ENCODE measurements at regions not wholly inside any gene's neighbourhood (a gene's known extent, or its start where the extent isn't known, plus 50 kb on each side); places are given as distances from the start of the nearest gene placed in this dataset.
A peak's percentile ranks its signal among the peaks of the same experiment; 100 is the strongest.

DNA sequence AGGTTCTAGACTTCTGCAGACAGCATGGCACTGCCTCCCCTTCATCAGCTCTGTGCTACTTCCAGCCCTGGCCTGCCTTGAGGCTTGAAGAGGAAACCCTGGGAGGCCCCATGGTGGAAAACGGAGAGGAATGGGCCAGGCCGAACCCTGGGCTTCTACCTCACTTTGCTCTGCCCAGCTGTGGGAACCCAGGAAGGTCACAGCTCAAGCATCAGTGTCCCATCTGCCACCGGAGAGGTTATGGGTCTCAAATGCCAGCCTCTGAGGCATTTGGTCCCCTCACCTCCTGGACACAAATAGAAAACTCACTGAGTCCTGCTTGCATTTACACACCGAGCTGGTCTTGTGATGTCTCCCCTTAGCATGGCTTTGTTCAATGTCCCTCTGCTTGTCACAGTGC, 80.1 kb upstream of the ALDH1B1 start:
- DNase-seq, result no peak

DNA sequence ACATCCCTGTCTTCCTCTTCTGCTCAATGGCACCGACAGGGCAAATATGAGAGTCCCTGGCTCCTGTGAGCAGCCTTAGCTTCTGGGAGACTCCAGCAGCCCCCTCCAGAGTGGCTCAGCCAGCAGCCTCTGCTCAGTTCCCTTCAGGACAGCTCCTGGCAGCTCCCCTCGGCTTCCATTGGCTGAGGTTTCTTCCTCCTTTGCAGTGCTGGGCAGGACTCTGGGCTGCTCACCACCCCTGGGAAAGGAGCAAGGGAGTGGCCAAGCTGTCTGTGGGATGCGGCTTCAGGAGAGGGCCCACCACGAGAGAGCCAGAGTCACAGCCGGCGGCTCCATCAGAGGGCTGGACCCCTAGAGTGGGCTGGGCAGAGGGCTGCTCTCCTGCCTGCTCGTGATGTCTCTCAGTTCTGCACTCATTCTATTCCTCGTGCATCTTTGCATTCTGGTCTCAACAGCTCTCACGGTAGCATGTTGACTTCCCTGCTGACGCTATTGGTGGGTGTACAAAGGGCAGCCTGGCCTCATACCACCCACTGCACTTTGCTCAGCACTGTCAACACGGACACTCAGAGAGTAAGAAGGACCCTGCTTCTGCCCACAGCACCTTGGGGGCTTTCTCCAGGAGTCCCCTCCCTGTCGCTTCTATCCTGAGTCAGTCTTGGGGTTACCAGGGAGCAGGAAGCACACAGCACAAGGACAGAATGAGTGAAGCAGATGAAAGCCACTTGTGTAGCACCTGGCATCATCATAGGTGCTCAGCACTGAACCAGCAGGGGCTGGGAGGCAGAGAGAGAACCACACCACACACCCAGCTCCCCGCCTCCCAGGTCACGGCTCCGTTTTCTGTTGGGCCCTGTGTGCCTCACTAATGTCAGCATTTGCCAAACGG, 80.9 kb upstream of the ALDH1B1 start:
- DNase-seq, result no peak

DNA sequence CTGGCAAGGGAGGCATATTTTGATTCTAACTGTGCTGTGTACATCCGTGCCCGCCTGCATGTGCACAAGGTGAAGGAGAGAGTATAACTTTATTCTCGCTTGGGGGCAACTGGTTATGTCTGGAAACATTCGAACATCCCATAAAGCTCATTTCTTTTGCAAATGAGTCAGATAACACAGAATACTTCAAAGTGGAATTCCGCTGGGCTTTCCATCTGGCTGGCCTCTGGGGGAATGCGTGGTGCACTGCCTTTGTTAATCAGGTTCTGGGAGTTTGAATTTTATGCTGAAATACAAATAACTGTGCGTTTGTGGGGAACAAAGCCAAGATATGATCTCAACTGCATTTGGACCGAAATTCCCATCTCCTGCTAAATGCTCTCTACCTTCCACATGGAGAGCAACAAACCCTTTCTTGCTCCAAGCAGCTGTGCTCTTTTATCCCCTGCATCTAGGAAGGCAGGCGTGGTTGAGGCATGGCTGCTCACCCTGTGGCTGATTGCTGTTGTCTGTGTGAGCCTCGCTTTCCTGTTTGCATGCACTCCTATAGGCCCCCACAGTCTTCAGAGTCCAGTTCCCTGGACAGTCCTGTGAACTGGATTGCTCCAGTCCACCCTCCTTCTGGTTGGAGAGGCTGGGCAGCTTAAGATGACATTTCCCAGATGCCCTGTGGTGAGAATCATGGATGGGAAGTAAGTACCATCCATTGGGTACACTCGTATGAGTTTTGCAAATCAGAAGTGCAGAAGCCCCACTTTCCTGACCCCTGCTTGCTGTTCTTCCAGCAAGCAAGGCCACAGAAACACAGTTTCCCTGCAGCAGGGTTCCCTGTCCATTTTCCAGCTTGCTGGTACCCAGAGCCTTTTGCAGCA, 82.9 kb upstream of the ALDH1B1 start:
- peak; percentile 10 for DNase-seq

DNA sequence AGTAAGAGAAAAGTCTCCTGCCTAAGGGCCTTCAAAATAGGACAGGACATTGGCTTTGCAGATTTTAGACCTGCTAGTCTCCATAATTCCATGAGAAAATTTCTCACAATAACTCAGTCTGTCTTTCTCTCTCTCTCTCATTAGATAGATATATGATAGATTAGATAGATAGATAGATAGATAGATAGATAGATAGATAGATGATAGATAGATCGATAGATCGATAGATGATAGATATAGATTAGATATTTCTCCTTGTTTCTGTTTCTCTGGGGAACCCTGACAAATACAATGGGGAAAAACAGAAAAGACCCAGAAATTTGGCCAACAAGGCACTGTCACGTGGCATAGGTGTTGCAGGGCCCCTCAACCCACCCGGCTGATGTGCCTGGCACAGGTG, 84.4 kb upstream of the ALDH1B1 start:
- DNase-seq, result no peak

DNA sequence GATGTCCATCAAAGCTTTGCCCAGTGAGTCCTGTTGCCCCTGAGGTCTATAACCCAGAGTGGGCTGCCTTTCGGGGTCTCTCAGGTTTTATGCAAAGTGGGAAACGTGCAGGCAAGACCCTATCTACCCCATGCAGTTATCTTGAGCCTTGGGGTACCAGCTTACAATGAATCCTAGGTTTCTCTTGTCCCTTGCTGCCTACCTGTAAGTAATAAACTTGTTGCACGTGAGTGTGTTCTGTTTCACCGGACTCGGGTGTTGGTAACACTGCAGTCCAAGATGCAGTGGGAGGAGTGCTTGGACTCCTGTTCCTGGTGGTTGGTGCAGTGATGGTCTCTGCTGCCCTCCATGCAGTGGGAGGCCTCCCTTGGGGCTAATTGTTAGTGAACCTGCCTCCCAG, 85.6 kb upstream of the ALDH1B1 start:
- no peak for DNase-seq

DNA sequence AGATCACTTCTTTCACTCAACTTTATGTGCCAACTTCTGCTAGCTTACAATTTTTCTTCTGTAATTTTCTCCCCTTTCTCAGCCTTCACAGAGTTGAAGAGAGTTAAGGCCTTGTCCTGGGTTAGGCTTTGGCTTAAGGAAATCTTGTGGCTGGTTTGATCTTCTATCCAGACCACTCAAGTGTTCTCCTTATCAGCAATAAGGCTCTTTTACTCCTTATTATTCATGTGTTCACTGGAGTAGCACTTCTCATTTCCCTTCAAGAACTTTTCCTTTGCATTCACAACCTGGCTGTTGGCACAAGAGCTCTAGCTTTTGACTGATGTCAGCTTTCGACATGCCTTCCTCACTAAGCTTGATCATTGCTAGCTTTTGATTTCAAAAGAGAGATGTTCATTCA, 86.9 kb upstream of the ALDH1B1 start:
- no peak for DNase-seq

DNA sequence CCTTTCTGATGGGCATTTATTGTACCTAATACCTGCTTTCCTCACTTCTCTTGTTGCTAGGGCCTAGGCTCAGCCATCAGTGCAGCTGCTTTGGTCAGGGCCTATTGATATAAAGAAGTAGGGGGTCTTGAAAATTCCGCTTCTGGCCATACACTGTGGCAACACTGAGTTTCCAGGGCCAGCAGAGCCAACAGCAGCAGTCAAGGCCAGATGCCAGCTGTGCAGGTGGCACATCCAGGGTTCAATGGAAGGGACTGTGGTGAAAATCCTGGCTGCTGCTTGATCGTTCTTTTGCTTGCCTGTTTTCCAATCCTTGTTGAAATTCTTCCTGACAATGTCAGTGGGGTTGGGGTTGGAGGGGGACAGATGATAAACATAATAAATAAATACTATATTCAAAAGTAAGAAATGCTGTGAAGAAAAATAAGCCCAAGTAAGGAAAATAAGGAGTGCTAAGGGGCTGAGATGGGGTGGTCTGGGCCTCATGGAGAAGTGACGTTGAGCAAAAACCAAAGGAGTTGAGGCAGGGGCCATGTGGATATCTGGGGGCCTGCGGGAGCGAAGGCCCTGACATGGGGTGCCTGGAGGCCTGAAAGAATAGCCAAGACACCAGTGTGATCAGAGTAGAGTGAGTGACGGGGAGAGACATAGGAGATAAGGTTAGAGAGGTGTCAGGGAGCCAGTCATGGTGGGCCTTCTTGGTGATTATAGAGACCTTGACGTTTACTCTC, 91.0 kb upstream of the ALDH1B1 start:
- DNase-seq, result no peak

DNA sequence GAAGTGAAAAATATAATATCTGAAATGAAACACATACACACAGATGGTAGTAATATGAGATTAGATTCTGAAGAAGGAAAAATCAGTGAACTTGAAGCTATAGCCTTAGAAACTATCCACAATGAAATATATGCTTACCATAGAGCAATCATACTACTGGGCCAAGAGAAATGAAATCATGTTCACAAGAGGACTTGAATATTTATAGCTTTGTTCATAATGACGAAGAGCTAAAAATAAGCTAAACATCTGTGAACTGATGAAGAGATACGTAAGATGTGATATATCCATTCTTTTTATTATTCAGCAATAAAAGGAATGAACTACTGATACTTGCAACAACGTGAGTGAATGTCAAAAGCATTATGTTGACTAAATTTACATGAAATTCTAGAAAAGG, 92.6 kb upstream of the ALDH1B1 start:
- no peak for DNase-seq

DNA sequence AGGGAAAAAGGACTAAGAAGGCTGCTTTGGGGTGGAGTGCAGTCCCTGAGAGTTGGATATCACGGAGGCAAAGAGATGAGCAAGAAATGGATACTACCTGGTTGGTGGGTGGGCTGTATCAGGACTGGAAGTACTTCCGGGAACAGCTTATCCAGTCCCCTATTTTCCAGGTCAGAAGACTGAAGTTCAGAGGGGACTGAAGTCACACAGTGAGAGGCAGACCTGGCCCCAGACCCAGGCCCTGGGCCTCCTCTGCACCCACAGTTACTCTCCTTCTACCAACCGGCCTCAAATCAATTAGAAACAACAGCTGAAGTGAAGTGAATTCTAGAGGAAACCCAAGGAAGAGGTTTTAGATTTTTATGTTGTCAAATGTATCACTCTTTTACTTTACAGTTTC, 93.6 kb upstream of the ALDH1B1 start:
- DNase-seq, result no peak

DNA sequence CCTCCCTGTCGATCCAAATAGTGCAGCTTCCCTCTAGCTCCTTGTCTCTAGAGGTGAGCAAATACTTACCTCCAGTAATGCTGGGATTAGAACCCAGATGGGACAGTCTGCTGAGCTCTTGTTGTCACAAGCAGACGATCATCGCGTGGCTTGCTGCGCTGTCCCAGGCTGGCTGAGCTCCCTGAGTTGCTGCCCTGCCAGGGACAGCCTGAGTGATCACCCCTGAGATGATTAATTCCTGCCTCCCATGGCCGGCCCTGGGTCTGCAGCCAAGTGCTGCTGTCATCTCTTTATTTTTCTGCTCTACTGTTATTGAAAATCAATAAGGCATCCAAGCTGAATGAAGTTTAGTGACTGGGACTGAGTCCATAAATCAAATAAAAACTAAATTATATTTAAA, 94.0 kb upstream of the ALDH1B1 start:
- DNase-seq, result no peak

DNA sequence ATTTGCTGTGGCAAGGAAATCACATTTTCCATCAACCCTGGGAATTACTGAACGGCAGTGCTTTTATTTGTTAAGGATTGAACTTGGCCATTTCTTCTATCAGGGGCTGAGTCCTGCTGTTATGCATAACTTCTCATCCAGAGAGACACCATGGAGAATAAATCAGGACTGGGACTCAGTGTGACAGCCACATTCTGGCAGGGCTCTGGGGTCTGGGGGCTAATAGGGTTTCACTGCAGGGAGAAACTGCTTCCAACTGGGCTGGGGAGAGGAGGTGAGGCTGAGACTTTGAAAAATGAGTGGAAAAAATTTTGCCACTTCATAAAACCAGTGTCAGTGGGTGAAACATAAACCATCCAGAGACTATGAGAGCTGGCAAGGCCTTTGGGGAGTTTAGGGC, 95.7 kb upstream of the ALDH1B1 start:
- DNase-seq, result no peak

DNA sequence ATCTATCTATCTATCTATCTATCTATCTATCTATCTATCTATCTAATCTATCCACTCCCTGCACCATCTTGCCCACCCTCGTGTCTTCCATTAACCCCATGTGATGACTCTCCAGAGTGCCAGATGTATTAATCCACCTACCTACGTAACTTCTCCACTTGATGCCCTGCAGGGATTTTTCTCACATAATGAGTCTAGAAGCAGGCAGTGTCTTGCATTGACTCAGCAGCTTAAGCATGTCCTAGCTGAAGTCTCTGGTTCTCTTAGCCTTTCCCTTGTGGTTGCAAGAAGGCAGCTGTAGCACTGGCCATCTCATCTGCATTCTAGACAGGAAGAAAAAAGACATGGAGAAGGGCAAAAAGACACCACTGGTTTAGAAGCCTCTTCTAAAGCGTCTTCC, 96.7 kb upstream of the ALDH1B1 start:
- DNase-seq, result no peak

DNA sequence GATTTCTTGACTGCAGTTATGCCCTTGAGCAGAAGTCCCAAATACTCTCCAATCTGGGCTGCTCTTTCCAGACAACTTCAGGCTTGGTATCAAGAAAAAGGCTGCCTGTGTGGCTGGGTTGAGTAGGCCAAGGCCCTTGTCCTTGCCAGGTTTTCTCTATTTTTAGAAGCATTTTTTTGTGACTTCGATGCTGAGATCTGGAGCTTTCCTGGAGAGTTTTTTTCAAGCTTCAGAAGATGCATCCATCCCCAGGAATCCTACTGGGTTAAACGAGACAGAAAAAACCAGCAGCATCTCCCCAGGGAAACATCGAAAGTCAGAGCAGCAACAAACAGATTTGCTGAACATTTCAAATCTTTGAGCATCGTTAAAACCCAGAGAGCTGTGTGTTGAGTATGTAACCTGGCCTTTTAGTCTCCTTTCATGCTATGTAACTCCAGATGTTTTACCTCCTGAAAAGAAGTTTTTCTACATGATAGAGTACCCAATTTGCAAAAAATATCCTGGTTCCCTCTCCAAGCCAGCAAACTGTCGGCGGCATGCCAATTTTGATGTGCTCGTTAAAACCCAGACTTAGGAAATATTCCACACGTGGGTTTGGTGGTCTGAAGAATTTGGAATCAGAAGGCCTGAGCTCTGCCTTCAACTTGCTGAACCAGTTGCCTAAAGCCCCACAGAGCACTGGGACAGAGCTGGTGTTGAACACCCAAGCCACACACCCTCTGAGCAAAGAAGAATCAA, 98.1 kb upstream of the ALDH1B1 start:
- DNase-seq, result peak; percentile 11

DNA sequence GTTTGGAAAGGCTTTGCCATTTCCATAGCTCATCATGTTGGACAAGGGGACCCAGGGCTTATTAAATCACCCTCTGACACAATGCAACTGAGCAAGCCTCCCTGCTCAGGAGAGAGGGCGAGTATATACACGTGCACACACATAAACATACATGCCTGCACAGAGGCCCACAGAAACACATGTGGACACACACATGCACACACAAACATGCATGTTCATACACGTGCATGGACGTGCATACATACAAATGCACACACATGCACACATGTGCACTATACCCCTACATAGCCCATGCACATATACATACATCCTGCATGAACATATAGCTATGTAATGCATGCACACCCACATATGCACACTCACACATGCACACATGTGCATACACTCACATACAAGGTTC, 99.5 kb upstream of the ALDH1B1 start:
- DNase-seq, result no peak

DNA sequence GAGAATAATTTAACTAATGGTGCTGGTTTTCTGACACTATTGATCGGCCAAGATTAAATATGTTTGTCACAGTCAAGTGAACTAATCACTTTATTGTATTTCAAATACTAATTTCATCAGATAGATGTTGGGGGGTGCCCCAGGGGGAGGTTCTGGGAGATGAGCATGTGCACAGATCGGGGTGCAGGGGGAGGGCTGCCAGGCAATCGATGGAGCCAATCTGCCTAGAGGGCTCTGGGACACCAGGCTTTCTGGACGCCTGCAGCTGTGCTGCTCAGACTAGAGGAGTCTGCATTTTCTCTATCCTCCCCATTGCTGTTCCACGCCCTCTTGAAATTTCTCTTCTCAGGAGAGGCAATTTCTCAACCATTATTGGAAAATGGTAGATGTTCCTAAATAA, 100.0 kb upstream of the ALDH1B1 start:
- DNase-seq, result no peak

DNA sequence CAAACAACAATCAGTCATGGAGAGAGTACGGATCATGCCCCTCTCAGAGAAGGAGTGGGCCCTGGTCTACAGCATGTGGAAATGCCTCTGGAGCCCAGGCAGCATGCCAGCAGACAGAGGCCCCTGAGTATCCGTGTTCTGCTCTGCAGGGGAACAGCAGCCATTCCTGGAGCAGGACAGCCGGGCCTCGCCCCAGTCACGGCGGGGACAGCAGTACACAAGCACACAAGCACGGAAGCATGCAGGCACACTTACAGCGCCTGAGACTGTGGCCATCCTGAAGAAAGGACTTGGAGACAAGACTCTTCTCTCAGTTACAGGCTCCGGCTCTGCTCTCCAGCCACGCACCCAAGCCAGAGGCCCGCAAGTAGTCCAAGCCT, 102.6 kb upstream of the ALDH1B1 start:
- no peak for DNase-seq

DNA sequence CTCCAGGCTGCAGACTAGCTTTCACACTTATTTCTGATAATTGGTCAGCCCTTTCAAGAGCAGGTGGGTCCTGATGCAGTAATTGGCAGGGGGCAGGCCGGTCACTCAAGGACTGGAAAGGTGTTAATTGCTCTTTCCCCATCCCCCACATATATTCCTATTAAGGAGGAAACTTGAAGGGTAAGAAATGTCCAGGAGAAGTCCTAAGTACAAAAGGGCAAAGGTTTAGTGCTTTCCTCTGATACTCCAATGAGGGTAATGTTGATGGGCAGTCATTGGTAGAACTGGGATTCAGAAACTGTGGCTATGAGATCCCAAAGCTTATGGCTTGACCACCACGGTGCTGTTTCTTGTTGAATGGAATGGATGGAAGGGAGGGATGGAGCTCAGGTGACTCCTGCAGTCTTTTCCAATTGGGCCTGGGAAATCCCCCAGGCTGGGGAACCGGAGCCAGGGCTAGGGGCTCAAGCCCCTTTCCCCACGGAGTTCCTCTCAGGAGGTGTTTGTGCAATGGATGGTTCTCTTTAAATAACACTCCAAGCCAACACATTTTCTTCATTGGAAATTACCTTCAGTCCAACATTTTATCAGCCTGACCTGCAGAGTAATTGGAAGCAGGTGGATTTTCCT, 103.2 kb upstream of the ALDH1B1 start:
- no peak for DNase-seq

DNA sequence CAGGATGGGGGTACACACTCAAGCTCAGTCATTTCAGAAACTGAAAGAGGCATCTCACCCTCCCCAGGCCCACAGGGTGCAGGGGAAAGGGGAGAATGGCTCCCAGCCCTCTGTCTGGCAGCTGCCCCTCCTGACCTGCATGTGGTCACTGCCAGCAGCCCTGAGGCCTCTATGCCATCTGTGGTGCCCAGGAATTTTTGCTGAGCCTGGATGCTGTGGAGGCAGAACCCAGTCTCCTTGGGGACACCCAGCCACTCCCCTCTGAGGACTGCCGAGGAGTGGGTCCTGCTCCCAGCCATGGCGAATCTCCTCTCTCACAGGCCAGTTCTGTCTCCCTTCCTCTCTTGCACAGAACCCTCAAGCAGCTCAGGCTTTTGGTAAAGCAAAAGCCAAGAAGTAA, 104.0 kb upstream of the ALDH1B1 start:
- no peak for DNase-seq

DNA sequence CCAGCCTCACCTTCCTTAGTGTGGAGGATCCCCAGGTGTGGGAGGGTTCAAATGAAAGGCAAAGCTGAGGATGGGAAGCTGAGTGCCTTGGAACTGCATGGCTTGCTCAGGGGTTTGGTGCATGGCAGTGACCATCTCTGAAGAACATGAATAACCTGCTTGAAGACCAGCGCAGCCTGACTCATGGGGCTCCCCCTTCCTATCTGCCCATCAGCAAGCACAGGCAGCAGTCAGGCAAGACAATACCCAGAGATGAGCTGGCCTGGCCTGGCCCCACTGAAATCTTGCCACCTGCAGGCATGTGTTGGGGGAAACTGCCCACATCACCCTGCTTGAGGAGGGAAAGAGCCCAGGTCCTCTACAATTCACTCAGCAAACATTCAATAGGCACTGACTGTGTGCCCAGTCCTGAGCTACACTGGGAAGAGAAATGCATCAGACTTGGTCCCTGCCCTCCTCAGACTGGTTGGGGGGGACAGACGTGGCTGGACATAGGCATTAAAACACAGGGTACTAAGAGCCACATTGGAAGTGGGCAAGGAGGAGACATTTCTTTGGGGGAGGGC, 105.0 kb upstream of the ALDH1B1 start:
- no peak for DNase-seq

DNA sequence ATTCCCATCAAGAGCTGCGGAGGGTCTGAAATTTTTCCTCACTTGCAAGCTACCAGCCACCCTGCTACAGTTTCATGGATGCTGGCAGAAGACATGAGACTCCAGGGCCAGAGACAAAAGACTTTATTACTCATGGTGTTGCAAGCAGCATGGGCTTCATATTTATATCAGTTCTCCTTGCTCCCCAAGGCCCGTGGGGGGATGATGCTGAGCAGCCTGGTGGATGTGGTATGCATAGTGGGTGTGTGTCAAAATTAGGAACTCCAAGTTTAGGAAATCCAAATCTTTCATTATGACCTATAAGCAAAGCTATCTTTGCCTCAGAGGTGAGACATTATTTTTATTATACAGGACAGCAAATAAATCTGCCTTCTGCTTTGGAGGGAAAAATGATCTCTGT, 105.7 kb upstream of the ALDH1B1 start:
- DNase-seq, result no peak

DNA sequence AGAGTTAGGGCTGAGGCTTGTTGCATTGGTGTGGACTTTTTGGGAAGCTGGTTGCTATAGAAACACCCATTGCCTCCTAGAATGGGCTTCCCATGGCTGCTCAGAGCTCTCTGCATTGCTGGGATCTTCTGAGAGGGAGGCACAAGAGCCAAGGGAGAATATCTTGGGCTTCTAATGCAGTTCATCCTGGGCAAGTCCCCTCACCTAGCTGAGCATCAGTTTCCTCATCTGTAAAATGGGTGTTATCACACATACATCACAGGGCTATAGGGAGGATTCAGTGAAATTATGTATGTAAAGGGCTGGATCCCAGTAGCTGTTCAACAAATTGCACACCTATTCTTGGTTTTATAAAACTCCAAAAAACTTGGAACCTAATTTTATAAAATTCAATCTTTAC, 106.1 kb upstream of the ALDH1B1 start:
- no peak for DNase-seq

DNA sequence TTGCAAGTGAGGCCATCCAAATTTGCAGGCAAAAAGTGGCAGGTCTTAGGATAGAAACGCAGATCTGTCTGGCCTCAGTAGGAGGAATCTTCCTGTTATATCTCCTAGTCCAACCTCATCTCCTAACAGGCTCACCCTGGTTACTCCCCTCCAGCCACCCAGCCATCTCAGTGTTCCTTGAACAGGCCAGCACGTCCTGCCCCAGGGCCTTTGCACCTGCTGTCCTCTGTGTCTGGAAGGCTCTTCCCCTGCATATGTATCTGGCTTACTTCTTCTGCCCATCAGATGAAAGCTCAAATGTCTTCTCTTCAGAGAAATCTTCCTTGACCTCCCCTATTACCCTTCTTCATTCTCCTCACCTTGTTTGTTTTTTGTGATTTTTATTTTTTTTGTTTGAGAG, 107.3 kb upstream of the ALDH1B1 start:
- DNase-seq, result no peak
